Endothelial cell of umbilical vein (primary cell): ENCODE measurements at regions not wholly inside any gene's neighbourhood (a gene's known extent, or its start where the extent isn't known, plus 50 kb on each side); places are given as distances from the start of the nearest gene placed in this dataset.

Experiments
- CTCF ChIP-seq, 2 donors: IDR thresholded peaks; 1 replicate in 1 of 2; 2 replicates in 1 of 2; pipeline ENCODE4 v1.5.1; 2011; ENCODE audit warnings: low read length in 2 of 2, mild to moderate bottlenecking in 2 of 2, moderate library complexity in 2 of 2, control low read depth in 1 of 2, inconsistent platforms in 1 of 2, low read depth in 1 of 2; ENCODE audit not compliant: insufficient read depth in 1 of 2; ENCODE audit errors: extremely low read depth in 1 of 2
- EZH2 ChIP-seq: IDR thresholded peaks from 2 replicates; pipeline ENCODE4 v1.6.1; 2012; ENCODE audit warnings: borderline replicate concordance, low read depth, mild to moderate bottlenecking, moderate library complexity, low read length, inconsistent platforms; ENCODE audit not compliant: severe bottlenecking
- FOS ChIP-seq: IDR thresholded peaks from 2 replicates; pipeline ENCODE4 v1.6.1; 2011; ENCODE audit warnings: mild to moderate bottlenecking, low read length, moderate library complexity, borderline replicate concordance; ENCODE audit not compliant: insufficient read depth
- POLR2AphosphoS5 ChIP-seq: IDR thresholded peaks from 2 replicates; pipeline ENCODE4 v1.6.1; 2012; ENCODE audit warnings: low read depth, mild to moderate bottlenecking, control low read depth, low read length, moderate library complexity; ENCODE audit not compliant: insufficient read depth

GRCh38 chr12:113655919-113656318 is 184.2 kb upstream of the LHX5 start:
- TF ChIP-seq EZH2 (no peak), CTCF (IDR thresholded peaks at IDR 0.05; ENCODE audit: extremely low read depth in 1 of 2, insufficient read depth in 1 of 2, low read depth in 1 of 2, low read length in 2 of 2) (no peak), POLR2AphosphoS5 (no peak), FOS (no peak)
